ENCODE measurements at regions not wholly inside any gene's neighbourhood (a gene's known extent, or its start where the extent isn't known, plus 50 kb on each side); places are given as distances from the start of the nearest gene placed in this dataset.

- Histone ChIP-seq H3K9me3 (ENCODE audit: control extremely low read depth in 1 of 3, control insufficient read depth in 2 of 3, insufficient read depth in 1 of 3, low read length in 2 of 3) (no peaks in the 10 kb centered on the region), H3K4me2 (replicated peaks; ENCODE audit: low read depth, low read length, poor library complexity, severe bottlenecking) (no peak overlapping the region), H3K79me2 (ENCODE audit: control insufficient read depth, insufficient read depth, low read length) (no peaks in the 10 kb centered on the region), H3K27ac (ENCODE audit: low read length in 2 of 2) (no peak overlapping the region), H3K27me3 (replicated peaks in 1 of 4; ENCODE audit: control extremely low read depth in 1 of 4, control insufficient read depth in 3 of 4, insufficient read depth in 4 of 4, low read length in 3 of 4) (no peaks in the 10 kb centered on the region), H4K20me1 (ENCODE audit: control insufficient read depth, insufficient read depth, low read length, poor library complexity, severe bottlenecking) (no peaks in the 10 kb centered on the region), H3K9ac (ENCODE audit: low read length) (no peak overlapping the region), H3K36me3 (replicated peaks in 1 of 2; ENCODE audit: control extremely low read depth in 1 of 2, control insufficient read depth in 1 of 2, extremely low read depth in 1 of 2, insufficient read depth in 2 of 2, low read length in 1 of 2) (no peaks in the 10 kb centered on the region), H3K4me3 (ENCODE audit: control extremely low read depth in 1 of 5, extremely low read depth in 1 of 5, insufficient read depth in 1 of 5, low read depth in 2 of 5, low read length in 4 of 5) (no peak overlapping the region), H3K4me1 (ENCODE audit: control insufficient read depth in 2 of 2, insufficient read depth in 2 of 2, low read length in 2 of 2) (peaks cover 6 to 9% of the 10 kb centered on the region in 2 donors), H2AFZ (ENCODE audit: insufficient read depth, low read depth, low read length, poor library complexity, severe bottlenecking) (no peak overlapping the region)
- POLR2A ChIA-PET, result no interaction called here
- CTCF ChIA-PET, result interaction anchor here (0.6 to 1.2 kb wide), 2 partner anchors 10 to 269 kb away, joined by 3 read pairs; no protein-coding TSS in a partner anchor
- Mint-ChIP-seq H3K9me3 (ENCODE audit: insufficient read depth) (no peaks in the 10 kb centered on the region), H3K4me3 (no peak overlapping the region), H3K27me3 (no peaks in the 10 kb centered on the region), H3K4me1 (peaks cover 10% of the 10 kb centered on the region), H3K27ac (no peak overlapping the region)
- TF ChIP-seq CTCF (IDR thresholded peaks at IDR 0.05) (no peak), EZH2 (IDR thresholded peaks at IDR 0.05; ENCODE audit: borderline replicate concordance, insufficient read depth, low read depth, low read length, poor library complexity, severe bottlenecking) (no peak)
- WGBS (ENCODE audit: insufficient coverage), result 86% methylated on average over 1 of the region's 2 CpGs
- ATAC-seq (ENCODE audit: low read depth), result no peak
- intact Hi-C loops (cut with micrococcal nuclease), result no loop called here
- DNase-seq, result no peak
These were observed 264.6 kb upstream of the RASGEF1B start for GRCh38 chr4:81736324-81736723.

DNA sequence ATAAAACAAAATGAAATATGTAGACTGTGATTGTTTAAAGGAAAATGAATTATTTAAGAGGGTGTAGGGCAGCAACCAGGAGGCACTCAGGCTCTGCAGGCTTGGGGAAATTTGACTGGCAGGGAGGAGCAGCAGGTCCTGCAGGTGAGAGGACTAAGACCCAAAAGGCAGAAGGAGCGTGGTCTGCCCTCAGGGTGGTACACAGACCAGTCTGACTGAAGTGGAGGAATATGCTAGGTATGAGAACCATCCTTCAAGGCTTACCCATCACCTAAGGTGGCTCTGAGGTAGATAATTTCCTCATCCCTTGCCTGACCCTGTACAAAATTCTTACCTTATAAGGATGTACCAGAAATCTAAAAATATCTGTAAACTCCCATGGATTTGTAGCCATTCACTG, 261.3 kb upstream of the RASGEF1B start:
- H3K9me3 ChIP-seq (ENCODE audit: control extremely low read depth in 1 of 3, control insufficient read depth in 2 of 3, insufficient read depth in 1 of 3, low read length in 2 of 3), result no peaks in the 10 kb centered on the region
- intact Hi-C loops (cut with micrococcal nuclease), result no loop called here
- no peaks in the 10 kb centered on the region for H3K9me3 Mint-ChIP-seq (ENCODE audit: insufficient read depth)
- H3K4me2 ChIP-seq (replicated peaks; ENCODE audit: low read depth, low read length, poor library complexity, severe bottlenecking), result no peak overlapping the region
- ChIA-PET CTCF (no interaction called here), POLR2A (no interaction called here)
- 83% methylated on average over 1 of the region's 1 CpG for WGBS (ENCODE audit: insufficient coverage)
- H2AFZ ChIP-seq (ENCODE audit: insufficient read depth, low read depth, low read length, poor library complexity, severe bottlenecking), result no peak overlapping the region
- no peaks in the 10 kb centered on the region for H4K20me1 ChIP-seq (ENCODE audit: control insufficient read depth, insufficient read depth, low read length, poor library complexity, severe bottlenecking)
- H3K27me3 ChIP-seq (replicated peaks in 1 of 4; ENCODE audit: control extremely low read depth in 1 of 4, control insufficient read depth in 3 of 4, insufficient read depth in 4 of 4, low read length in 3 of 4), result no peaks in the 10 kb centered on the region
- no peaks in the 10 kb centered on the region for H3K36me3 ChIP-seq (replicated peaks in 1 of 2; ENCODE audit: control extremely low read depth in 1 of 2, control insufficient read depth in 1 of 2, extremely low read depth in 1 of 2, insufficient read depth in 2 of 2, low read length in 1 of 2)
- no peaks in the 10 kb centered on the region for H3K4me1 Mint-ChIP-seq
- no peak overlapping the region for H3K4me3 Mint-ChIP-seq
- ATAC-seq (ENCODE audit: low read depth), result no peak
- DNase-seq, result no peak
- no peaks in the 10 kb centered on the region for H3K4me1 ChIP-seq (ENCODE audit: control insufficient read depth in 2 of 2, insufficient read depth in 2 of 2, low read length in 2 of 2)
- no peak overlapping the region for H3K4me3 ChIP-seq (ENCODE audit: control extremely low read depth in 1 of 5, extremely low read depth in 1 of 5, insufficient read depth in 1 of 5, low read depth in 2 of 5, low read length in 4 of 5)
- no peak for TF ChIP-seq EZH2 (IDR thresholded peaks at IDR 0.05; ENCODE audit: borderline replicate concordance, insufficient read depth, low read depth, low read length, poor library complexity, severe bottlenecking)
- TF ChIP-seq CTCF (IDR thresholded peaks at IDR 0.05), result no peak
- H3K27me3 Mint-ChIP-seq, result no peaks in the 10 kb centered on the region
- no peak overlapping the region for H3K27ac Mint-ChIP-seq
- no peak overlapping the region for H3K27ac ChIP-seq (ENCODE audit: low read length in 2 of 2)
- no peak overlapping the region for H3K9ac ChIP-seq (ENCODE audit: low read length)
- no peaks in the 10 kb centered on the region for H3K79me2 ChIP-seq (ENCODE audit: control insufficient read depth, insufficient read depth, low read length)
